ENCODE measurements at regions not wholly inside any gene's neighbourhood (a gene's known extent, or its start where the extent isn't known, plus 50 kb on each side); places are given as distances from the start of the nearest gene placed in this dataset.

DNA sequence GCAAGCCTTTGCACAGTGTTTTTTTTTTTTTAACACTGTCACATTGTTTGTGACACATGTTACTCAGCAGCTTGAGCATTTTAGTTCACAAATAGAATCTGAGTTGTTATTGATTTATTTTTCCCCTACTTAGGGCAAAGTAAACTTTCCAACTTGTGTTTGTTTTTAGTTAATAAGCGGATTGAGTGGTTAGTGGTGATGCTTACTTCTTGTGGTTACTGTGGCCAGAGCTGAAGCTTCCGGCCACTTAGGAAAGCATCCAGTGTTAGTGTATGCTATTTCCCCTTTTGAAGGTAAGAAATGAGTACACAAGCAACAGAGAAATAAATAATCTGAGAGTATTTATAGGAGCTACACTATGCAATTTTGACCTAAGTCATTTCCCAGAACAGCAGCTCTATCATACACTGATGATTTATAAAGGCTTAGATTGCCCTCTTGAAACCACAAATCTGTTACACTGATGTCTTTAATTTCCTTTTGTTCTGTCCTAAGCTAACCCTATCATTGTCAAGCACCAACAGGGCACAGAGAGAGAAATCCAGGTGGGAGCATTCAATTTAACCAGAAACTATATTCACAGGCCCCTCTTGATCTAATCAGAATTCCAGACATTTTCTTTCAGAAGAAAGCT is 2464.6 kb downstream of the PCDH7 start:
- Histone ChIP-seq H3K27ac (ENCODE audit: low read depth, low read length, poor library complexity, severe bottlenecking) (no peak overlapping the region), H4K20me1 (ENCODE audit: insufficient read depth, low read length) (no peaks in the 10 kb centered on the region), H3K4me2 (ENCODE audit: low read length) (no peak overlapping the region), H3K4me1 (ENCODE audit: insufficient read depth, low read length, poor library complexity, severe bottlenecking) (no peaks in the 10 kb centered on the region), H2AFZ (ENCODE audit: low read length) (no peak overlapping the region), H3K79me2 (ENCODE audit: insufficient read depth, low read depth, low read length) (no peaks in the 10 kb centered on the region), H3K9me3 (ENCODE audit: low read length) (no peaks in the 10 kb centered on the region), H3K9me2 (ENCODE audit: insufficient read depth, low read length) (no peaks in the 10 kb centered on the region), H3K4me3 (ENCODE audit: low read depth, low read length, poor library complexity, severe bottlenecking) (no peak overlapping the region), H3K36me3 (ENCODE audit: insufficient read depth, low read length) (no peaks in the 10 kb centered on the region)
- ChIA-PET CTCF (ENCODE audit: unreplicated experiment) (no interaction called here), POLR2A (no interaction called here)
- intact Hi-C loops (cut with micrococcal nuclease; ENCODE audit: unreplicated experiment) = no loop called here
- no TSS peak for BruUV-seq (replicated peaks)
- TF ChIP-seq, protein P1, sequence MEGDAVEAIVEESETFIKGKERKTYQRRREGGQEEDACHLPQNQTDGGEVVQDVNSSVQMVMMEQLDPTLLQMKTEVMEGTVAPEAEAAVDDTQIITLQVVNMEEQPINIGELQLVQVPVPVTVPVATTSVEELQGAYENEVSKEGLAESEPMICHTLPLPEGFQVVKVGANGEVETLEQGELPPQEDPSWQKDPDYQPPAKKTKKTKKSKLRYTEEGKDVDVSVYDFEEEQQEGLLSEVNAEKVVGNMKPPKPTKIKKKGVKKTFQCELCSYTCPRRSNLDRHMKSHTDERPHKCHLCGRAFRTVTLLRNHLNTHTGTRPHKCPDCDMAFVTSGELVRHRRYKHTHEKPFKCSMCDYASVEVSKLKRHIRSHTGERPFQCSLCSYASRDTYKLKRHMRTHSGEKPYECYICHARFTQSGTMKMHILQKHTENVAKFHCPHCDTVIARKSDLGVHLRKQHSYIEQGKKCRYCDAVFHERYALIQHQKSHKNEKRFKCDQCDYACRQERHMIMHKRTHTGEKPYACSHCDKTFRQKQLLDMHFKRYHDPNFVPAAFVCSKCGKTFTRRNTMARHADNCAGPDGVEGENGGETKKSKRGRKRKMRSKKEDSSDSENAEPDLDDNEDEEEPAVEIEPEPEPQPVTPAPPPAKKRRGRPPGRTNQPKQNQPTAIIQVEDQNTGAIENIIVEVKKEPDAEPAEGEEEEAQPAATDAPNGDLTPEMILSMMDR (conservative IDR thresholded peaks at IDR 0.05; ENCODE audit: low read length) = no peak
- TF ChIP-seq EZH2phosphoT487 (IDR thresholded peaks at IDR 0.05; ENCODE audit: borderline replicate concordance, low read depth, low read length) = no peak
- DNase-seq (ENCODE audit: low spot score) = no peak

DNA sequence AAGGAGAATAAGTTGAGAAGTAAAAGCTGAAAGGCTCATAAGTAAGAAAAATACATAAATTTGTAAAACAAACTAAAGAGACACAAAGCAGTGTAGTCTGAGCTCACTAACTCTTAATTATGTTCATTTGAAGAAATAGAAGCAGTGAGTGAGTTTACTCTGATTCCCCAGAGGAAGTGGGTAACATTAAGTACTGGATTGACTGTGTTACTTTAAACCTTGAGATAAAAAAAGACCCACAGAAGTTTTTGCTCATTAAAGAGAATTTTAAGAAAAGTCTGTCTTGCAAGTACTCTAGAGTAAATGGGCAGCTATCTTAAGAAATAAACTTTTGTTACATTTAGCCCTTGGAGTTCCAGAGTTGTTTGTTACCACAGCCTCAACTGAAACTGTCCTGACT is 2466.9 kb downstream of the PCDH7 start:
- no peaks in the 10 kb centered on the region for H3K9me3 ChIP-seq (ENCODE audit: low read length)
- no peaks in the 10 kb centered on the region for H4K20me1 ChIP-seq (ENCODE audit: insufficient read depth, low read length)
- no peak overlapping the region for H3K27ac ChIP-seq (ENCODE audit: low read depth, low read length, poor library complexity, severe bottlenecking)
- intact Hi-C loops (cut with micrococcal nuclease; ENCODE audit: unreplicated experiment) = no loop called here
- H3K9me2 ChIP-seq (ENCODE audit: insufficient read depth, low read length) = no peaks in the 10 kb centered on the region
- no peaks in the 10 kb centered on the region for H3K4me1 ChIP-seq (ENCODE audit: insufficient read depth, low read length, poor library complexity, severe bottlenecking)
- no peak overlapping the region for H3K4me2 ChIP-seq (ENCODE audit: low read length)
- H3K4me3 ChIP-seq (ENCODE audit: low read depth, low read length, poor library complexity, severe bottlenecking) = no peak overlapping the region
- H3K79me2 ChIP-seq (ENCODE audit: insufficient read depth, low read depth, low read length) = no peaks in the 10 kb centered on the region
- TF ChIP-seq, protein P1 (conservative IDR thresholded peaks at IDR 0.05; ENCODE audit: low read length) = no peak
- no peak for TF ChIP-seq EZH2phosphoT487 (IDR thresholded peaks at IDR 0.05; ENCODE audit: borderline replicate concordance, low read depth, low read length)
- H3K36me3 ChIP-seq (ENCODE audit: insufficient read depth, low read length) = no peaks in the 10 kb centered on the region
- ChIA-PET POLR2A (interaction anchor here (0.7 kb wide), 1 partner anchor 1666 kb away, joined by 4 read pairs; no protein-coding TSS in a partner anchor), CTCF (ENCODE audit: unreplicated experiment) (no interaction called here)
- no peak overlapping the region for H2AFZ ChIP-seq (ENCODE audit: low read length)
- BruUV-seq (replicated peaks) = no TSS peak
- no peak for DNase-seq (ENCODE audit: low spot score)

DNA sequence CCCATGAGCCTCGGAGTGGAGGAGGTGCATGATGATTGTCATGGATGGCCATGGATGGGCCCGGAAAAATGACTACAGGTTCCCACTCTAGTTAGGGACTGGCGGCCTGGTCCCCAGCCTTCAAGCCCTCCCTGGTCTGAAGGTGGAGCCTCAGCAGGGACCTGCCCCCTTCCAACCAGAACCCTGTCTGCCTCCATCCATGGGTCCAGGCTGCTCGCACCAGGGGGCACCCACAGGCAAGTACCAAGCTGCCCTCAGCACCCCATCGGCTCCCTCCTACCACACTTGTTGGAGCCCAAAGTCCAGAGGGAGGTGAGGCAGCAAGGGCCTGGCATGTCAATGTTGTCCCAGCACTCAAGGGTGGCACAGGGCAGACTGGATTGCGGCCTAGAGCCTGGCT is 2468.6 kb downstream of the PCDH7 start:
- Histone ChIP-seq H2AFZ (ENCODE audit: low read length) (no peak overlapping the region), H3K79me2 (ENCODE audit: insufficient read depth, low read depth, low read length) (no peaks in the 10 kb centered on the region), H3K4me3 (ENCODE audit: low read depth, low read length, poor library complexity, severe bottlenecking) (no peak overlapping the region), H4K20me1 (ENCODE audit: insufficient read depth, low read length) (no peaks in the 10 kb centered on the region), H3K9me2 (ENCODE audit: insufficient read depth, low read length) (no peaks in the 10 kb centered on the region), H3K4me1 (ENCODE audit: insufficient read depth, low read length, poor library complexity, severe bottlenecking) (no peaks in the 10 kb centered on the region), H3K4me2 (ENCODE audit: low read length) (no peak overlapping the region), H3K36me3 (ENCODE audit: insufficient read depth, low read length) (no peaks in the 10 kb centered on the region), H3K27ac (ENCODE audit: low read depth, low read length, poor library complexity, severe bottlenecking) (no peak overlapping the region), H3K9me3 (ENCODE audit: low read length) (no peaks in the 10 kb centered on the region)
- DNase-seq (ENCODE audit: low spot score) = no peak
- intact Hi-C loops (cut with micrococcal nuclease; ENCODE audit: unreplicated experiment) = no loop called here
- TF ChIP-seq EZH2phosphoT487 (IDR thresholded peaks at IDR 0.05; ENCODE audit: borderline replicate concordance, low read depth, low read length) = no peak
- TF ChIP-seq, protein P1 (conservative IDR thresholded peaks at IDR 0.05; ENCODE audit: low read length) = no peak
- ChIA-PET POLR2A (no interaction called here), CTCF (ENCODE audit: unreplicated experiment) (no interaction called here)
- BruUV-seq (replicated peaks) = no TSS peak
